MV-4-11 (cell line): ENCODE measurements at regions not wholly inside any gene's neighbourhood (a gene's known extent, or its start where the extent isn't known, plus 50 kb on each side); places are given as distances from the start of the nearest gene placed in this dataset.
"Not testable (repeated sequence)": the region's sequence is repeated elsewhere in the genome, so short reads cannot be mapped to it uniquely, and the experiment has no call there.

Experiments used
- DNase-seq: peaks from one replicate; lab custom pipeline; 2025; lab: John Stamatoyannopoulos, UW

- no peak for DNase-seq
Measured at GRCh38 chr3:94607778-94608177, 544.9 kb downstream of the NSUN3 start.

GRCh38 chr3:94609908-94610307 is 547.0 kb downstream of the NSUN3 start:
- DNase-seq: no peak

GRCh38 chr3:94611596-94611995 is 548.7 kb downstream of the NSUN3 start:
- no peak for DNase-seq

GRCh38 chr3:94612631-94613030 is 549.8 kb downstream of the NSUN3 start:
- no peak for DNase-seq

GRCh38 chr3:94614192-94614591 is 551.3 kb downstream of the NSUN3 start:
- DNase-seq: no peak

- no peak for DNase-seq
Measured at GRCh38 chr3:94615275-94616065, 552.6 kb downstream of the NSUN3 start.

GRCh38 chr3:94616833-94617232 is 554.0 kb downstream of the NSUN3 start:
- no peak for DNase-seq

- DNase-seq: no peak
Measured at GRCh38 chr3:94617312-94617711, 554.5 kb downstream of the NSUN3 start.

- no peak for DNase-seq
Measured at GRCh38 chr3:94619643-94620042, 556.8 kb downstream of the NSUN3 start.

GRCh38 chr3:94626573-94626972 is 563.7 kb downstream of the NSUN3 start:
- DNase-seq: no peak

GRCh38 chr3:94627689-94628088 is 564.8 kb downstream of the NSUN3 start:
- no peak for DNase-seq

- DNase-seq: no peak
Measured at GRCh38 chr3:94643400-94643799, 580.5 kb downstream of the NSUN3 start.

GRCh38 chr3:94645790-94646189 is 582.9 kb downstream of the NSUN3 start:
- no peak for DNase-seq

- no peak for DNase-seq
Measured at GRCh38 chr3:94647131-94647530, 584.3 kb downstream of the NSUN3 start.

- DNase-seq: not testable (repeated sequence)
Measured at GRCh38 chr3:94648270-94649180, 585.7 kb downstream of the NSUN3 start.

- DNase-seq: no peak
Measured at GRCh38 chr3:94654096-94654495, 591.2 kb downstream of the NSUN3 start.

- DNase-seq: no peak
Measured at GRCh38 chr3:94665922-94666321, 603.1 kb downstream of the NSUN3 start.

- no peak for DNase-seq
Measured at GRCh38 chr3:94671078-94671477, 608.2 kb downstream of the NSUN3 start.

- DNase-seq: no peak
Measured at GRCh38 chr3:94673876-94674275, 611.0 kb downstream of the NSUN3 start.

- DNase-seq: no peak
Measured at GRCh38 chr3:94686208-94686607, 623.3 kb downstream of the NSUN3 start.

GRCh38 chr3:94693997-94694640 is 631.3 kb downstream of the NSUN3 start:
- no peak for DNase-seq

- DNase-seq: no peak
Measured at GRCh38 chr3:94694894-94695293, 632.0 kb downstream of the NSUN3 start.

GRCh38 chr3:94704467-94704866 is 641.6 kb downstream of the NSUN3 start:
- DNase-seq: no peak
